ENCODE measurements at regions not wholly inside any gene's neighbourhood (a gene's known extent, or its start where the extent isn't known, plus 50 kb on each side); places are given as distances from the start of the nearest gene placed in this dataset.

DNA sequence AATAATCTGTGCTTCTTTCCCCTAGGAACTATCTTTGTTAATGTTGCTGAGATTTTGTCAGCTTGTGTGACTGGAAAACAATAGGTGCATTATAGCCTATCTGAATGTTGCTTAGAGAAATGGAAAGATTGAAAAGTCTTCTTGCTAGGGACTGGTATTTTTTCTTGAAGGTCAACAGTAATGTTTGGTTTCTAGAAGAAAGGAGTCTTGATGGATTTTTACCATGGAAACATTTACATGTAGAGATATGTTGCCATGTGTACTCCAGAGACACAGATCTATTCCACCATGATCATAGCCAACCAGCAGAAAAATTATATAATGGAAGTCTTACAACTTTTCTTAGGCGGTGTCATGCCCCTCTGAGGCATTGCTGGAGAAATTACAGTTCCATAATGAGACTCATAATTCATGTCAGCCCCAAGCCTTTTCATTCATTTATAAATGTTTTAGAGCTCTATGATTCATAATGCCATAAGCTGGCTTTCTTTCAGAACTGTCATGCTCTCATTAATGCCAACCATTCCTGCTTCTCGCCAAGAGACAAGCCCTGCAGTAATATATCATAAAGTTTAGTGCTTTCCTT is 175.1 kb upstream of the PTPRZ1 start:
- TF ChIP-seq POLR2A (IDR thresholded peaks at IDR 0.05; ENCODE audit: low read depth, low read length) (no peak), POLR2AphosphoS5 (IDR thresholded peaks at IDR 0.05; ENCODE audit: low read depth, low read length) (no peak), SPI1 (IDR thresholded peaks at IDR 0.05; ENCODE audit: low read depth, low read length) (no peak), POU2F2 (IDR thresholded peaks at IDR 0.05; ENCODE audit: low read depth, low read length) (no peak)

Data from GM12891 (cell line).